NOMO-1 treated with dmso at 0.1 percent for 144 hours (cell line): ENCODE measurements at regions not wholly inside any gene's neighbourhood (a gene's known extent, or its start where the extent isn't known, plus 50 kb on each side); places are given as distances from the start of the nearest gene placed in this dataset.
"Not testable (repeated sequence)": the region's sequence is repeated elsewhere in the genome, so short reads cannot be mapped to it uniquely, and the experiment has no call there.

Experiments used
- DNase-seq: peaks from one replicate; lab custom pipeline; 2025; ENCODE audit not compliant: unreplicated experiment; lab: John Stamatoyannopoulos, UW

GRCh38 chr2:44084850-44085249, 83.8 kb upstream of the PPM1B start:
- no peak for DNase-seq

GRCh38 chr2:44086629-44087028, 82.0 kb upstream of the PPM1B start:
- DNase-seq, result no peak

DNA sequence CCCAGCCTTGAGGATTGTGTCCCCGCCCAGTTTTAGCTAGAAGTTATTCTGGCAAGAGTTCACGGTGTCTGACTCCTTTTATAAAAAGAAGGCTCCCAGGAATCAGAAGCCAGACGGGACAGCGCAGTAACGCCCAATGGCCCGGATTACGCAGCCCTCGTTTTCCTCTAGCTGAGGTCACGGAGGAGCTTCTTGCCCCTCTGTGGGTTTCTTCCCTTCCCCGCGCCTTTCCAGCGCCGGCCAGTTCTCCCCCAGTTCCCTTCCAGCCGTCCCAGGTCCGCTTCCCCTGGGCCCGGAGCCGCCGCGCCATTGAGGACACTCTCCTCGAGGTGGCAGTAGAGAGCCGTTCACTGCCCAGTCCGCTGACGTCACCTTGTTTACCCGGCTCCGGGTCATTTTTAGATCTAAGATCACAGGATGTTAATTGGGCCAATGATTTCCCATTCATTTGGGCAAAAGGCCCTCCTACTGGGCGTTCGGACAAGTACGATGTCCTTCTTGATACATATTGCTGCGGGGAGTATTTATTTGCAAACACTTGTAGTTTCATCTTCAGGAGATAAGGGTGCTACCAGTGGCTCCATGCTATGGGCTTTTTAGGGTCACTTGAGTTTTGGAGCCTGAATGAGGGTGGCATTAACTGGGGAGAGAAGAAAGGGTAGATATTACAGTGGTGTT, 81.5 kb upstream of the PPM1B start:
- peak; percentile 63 for DNase-seq

DNA sequence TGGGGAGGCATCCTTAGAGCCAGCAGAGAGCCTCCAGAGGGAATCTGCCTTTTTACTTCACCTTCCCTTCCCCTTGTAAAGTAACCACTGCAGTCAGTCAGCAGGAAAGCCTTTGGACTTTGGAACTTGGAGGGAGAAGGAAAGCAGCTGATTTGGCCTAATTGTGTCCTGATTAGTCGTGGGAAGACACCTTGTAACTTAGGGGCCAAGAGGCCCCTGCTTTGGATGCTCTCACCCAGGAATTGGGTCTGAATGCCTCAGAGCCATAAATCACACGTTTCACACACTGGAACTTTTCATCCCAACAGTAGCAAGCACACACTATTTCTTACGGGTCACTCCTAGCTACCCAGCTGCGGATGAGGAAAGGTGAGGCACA, 81.0 kb upstream of the PPM1B start:
- DNase-seq, result no peak

DNA sequence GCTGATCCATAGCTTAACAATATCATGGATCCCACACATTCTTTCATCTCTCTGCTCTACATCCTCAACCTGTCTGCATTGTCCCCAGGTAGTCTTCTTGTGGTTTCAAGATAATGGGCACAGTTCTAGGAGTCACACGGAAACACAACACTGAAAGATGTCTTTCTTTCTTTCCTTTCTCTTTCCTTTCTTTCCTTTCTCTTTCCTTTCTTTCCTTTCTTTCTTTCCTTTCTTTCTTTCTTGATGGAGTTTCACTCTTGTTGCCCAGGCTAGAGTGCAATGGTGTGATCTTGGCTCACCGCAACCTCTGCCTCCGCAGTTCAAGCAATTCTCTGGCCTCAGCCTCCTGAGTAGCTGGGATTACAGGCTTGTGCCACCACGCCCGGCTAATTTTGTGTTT, 76.2 kb upstream of the PPM1B start:
- DNase-seq, result not testable (repeated sequence)

- DNase-seq, result no peak
Measured at GRCh38 chr2:44093970-44094369, 74.7 kb upstream of the PPM1B start.

- DNase-seq, result no peak
Measured at GRCh38 chr2:44097322-44097907, 71.3 kb upstream of the PPM1B start.

DNA sequence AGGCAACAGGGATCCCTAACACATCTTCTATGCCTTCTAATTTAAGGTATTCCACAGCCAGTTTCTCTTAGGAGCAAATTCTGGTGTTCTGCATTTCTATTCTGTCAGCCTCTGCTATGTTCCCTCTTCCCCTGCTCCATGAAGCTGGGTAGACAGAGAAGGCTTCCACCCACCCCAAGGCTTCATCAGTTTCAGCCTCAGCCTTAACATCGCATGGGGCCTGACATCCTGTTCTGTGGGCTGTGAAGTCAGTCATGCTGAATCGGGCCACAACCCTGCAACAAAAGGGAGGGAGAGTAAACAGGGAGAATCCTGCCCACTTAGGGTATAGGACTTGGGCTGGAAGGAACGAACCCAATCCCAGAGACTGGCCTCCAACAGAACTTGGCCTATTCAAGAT, 70.6 kb upstream of the PPM1B start:
- DNase-seq, result no peak

GRCh38 chr2:44098891-44099290, 69.8 kb upstream of the PPM1B start:
- DNase-seq, result no peak

- peak; percentile 53 for DNase-seq
Measured at GRCh38 chr2:44100351-44100750, 68.3 kb upstream of the PPM1B start.

DNA sequence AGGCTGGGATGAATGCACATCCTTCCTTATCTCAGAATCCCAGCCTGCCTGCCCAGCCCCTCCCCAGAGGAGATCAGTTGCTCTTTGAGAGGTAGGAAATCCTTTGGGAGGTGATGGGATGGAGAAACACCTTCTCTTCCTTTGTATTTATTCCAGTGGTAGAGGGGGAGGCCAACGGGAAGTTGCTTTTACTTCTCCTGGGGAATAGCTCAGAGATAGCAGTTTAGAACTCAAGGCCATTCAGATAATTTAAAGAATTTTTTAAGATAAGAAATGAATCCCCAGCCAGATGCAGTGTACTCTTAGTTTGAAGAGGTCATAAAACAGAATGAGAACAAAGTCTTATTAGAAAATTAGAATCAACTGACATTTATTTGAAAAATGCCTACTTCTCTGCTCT, 67.4 kb upstream of the PPM1B start:
- DNase-seq, result no peak

DNA sequence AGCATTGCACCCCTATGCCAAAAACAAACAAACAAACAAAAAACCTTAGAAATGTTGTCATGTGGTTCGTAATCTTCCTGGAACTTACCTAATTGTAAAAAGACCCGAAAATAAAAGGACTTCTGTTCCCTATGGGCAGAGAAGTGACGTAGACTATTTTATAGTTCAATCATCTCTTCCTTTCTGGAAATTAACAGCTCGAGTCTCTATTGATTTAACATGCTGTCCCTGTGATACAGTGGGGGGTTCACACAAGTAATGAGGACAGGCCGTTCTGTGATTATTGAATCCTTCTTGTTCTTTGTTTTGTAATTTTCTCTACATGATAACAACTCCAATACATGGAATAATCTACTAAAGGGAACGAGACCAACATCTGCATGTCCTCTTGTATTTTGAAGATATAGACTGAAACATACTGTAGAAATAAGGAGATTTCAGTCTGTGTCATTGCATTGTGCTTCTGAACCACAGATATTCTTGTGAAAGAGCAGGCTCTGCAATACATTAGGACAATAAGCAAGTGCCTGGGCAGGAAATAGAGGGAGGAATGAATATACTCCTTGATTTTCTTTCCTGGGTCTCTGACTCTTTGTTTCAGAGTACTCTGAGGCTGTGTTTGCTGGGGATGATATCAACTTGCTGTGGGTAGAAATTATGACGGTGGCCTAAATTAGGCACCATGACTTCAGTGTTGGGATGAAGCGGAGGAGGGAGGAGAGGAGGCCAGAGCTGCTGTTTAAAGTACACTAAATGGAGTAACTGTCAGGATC, 65.7 kb upstream of the PPM1B start:
- DNase-seq, result no peak

GRCh38 chr2:44103639-44104038, 65.0 kb upstream of the PPM1B start:
- no peak for DNase-seq

DNA sequence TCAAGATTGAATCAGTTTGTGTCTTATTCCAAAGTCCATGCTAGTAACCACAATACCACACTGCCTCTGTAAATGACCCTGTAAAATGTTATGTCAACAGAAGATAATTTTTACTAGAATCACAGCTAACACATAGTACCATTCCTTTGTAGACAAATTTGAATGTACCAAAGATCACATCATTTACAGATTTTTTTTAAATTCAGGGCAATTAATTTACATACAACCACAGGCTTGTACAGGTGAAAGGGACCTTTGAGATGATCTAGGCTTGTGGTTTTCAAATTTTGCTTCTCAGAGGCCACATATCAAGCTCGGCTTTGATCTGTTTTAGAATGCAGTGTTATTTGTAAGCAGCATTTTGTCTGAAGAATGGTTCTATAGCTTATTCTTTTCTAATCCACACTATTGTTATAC, 63.8 kb upstream of the PPM1B start:
- DNase-seq, result no peak

- DNase-seq, result not testable (repeated sequence)
Measured at GRCh38 chr2:44106509-44106908, 62.2 kb upstream of the PPM1B start.

- no peak for DNase-seq
Measured at GRCh38 chr2:44107086-44107740, 61.5 kb upstream of the PPM1B start.

DNA sequence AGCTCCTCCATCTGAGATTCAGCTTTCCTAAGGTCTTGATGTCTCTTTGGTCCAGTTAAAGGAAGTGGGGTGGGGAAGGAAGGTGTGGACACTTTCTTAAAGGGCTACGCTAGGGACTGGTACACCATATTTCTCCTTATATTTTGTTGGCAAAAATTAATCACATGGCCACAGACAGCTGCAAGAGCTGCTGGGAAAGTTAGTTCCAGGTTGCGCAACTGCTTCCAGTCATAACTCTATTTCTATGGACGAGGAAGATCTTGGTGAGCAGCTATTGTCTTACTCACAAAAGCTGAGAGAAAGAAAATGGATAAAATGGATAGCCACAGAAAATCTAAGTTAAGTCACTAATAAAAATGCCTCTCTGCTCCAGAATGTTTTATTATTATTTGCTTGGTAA, 60.7 kb upstream of the PPM1B start:
- no peak for DNase-seq

GRCh38 chr2:44109166-44109565, 59.5 kb upstream of the PPM1B start:
- no peak for DNase-seq

GRCh38 chr2:44110444-44110843, 58.2 kb upstream of the PPM1B start:
- no peak for DNase-seq

DNA sequence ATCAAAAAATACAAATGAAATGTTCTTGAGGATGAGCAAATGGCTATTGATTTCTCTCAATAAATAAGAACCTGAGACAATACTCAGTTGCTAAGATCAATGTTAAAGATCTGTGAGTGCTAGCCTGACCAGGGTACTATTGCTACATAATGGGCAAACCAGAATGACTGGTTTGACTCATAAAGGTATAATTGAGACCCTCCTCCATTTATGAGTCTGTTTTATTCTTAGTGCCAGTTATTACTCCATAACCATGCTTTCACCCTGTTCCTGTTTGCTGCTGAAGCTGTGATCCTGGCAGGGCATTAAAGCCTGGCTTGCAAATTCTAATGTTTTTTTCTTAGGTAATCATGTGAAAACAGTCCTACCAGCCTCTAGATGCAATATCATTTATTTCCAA, 56.6 kb upstream of the PPM1B start:
- DNase-seq, result peak; percentile 42

DNA sequence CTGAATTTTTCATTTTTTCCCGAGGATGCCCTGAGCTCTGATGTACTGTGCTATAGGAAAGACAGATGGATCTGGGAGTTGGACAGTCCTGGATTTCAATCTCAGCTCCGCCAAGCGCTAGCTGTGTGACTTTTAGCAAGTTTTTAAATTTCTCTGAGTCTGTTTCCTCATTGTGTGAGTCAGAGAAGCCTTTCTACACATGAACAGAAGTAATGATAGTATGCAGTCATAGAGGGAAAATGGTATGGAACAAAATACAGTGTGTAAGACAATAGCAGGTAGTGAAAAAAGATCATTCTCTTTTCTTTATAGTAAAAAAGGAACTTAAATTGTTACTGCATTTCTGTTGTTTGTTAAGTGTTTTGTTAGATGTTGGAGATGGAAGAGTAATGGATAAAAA, 52.4 kb upstream of the PPM1B start:
- no peak for DNase-seq

DNA sequence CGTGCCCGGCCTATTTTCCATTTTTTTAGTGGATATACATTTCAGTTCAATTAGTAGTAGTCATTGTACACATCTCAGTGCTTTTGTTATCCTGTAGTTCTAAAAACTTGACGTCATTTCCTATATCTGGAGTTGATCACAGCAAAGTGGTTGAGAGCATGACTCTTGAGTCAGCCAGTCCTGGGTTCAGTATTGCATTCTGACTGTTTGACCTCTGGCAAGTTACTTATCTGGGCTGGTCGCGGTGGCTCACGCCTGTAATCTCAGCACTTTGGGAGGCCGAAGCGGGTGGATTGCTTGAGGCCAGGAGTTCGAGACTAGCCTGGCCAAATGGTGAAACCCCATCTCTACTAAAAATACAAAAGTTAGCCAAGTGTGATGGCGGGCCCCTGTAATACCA, 50.4 kb upstream of the PPM1B start:
- DNase-seq, result no peak
